Left lobe of liver (tissue), 2 donors: ENCODE measurements at regions not wholly inside any gene's neighbourhood (a gene's known extent, or its start where the extent isn't known, plus 50 kb on each side); places are given as distances from the start of the nearest gene placed in this dataset.

Experiments
- ATAC-seq: fragments of 200-7000 bp; cut with Tn5 transposase; one replicate; pipeline ENCODE4 v1.9.1; 2020; ENCODE audit warnings: mild to moderate bottlenecking, moderate library complexity
- DNase-seq: peaks from one replicate; pipeline ENCODE4 v3.0.0-alpha.2; 2020; ENCODE audit warnings: low spot score
- donor health status: DM: no; HTN: no; CAD: no; lungs with moderate emphysema.
- donor health status: DM: no; HTN: yes; CAD: no.

GRCh38 chr15:39135989-39136388, 444.9 kb upstream of the THBS1 start:
- ATAC-seq (no peak), DNase-seq (no peak)

- DNase-seq (no peak), ATAC-seq (no peak)
Observed at GRCh38 chr15:39139431-39140059, 441.3 kb upstream of the THBS1 start.

GRCh38 chr15:39140060-39140604, 440.7 kb upstream of the THBS1 start:
- DNase-seq (no peak), ATAC-seq (no peak)

GRCh38 chr15:39142500-39142899, 438.4 kb upstream of the THBS1 start:
- ATAC-seq = no peak
- DNase-seq = no peak

GRCh38 chr15:39143479-39143878, 437.4 kb upstream of the THBS1 start:
- ATAC-seq = no peak
- no peak for DNase-seq

GRCh38 chr15:39144051-39144450, 436.8 kb upstream of the THBS1 start:
- DNase-seq (no peak), ATAC-seq (no peak)

- ATAC-seq = no peak
- no peak for DNase-seq
Observed at GRCh38 chr15:39144613-39145499, 436.0 kb upstream of the THBS1 start.

- DNase-seq (no peak), ATAC-seq (no peak)
Observed at GRCh38 chr15:39145854-39146625, 434.8 kb upstream of the THBS1 start.

- ATAC-seq (no peak), DNase-seq (no peak)
Observed at GRCh38 chr15:39149636-39150150, 431.2 kb upstream of the THBS1 start.

GRCh38 chr15:39151545-39151944, 429.3 kb upstream of the THBS1 start:
- DNase-seq = no peak
- ATAC-seq = no peak

GRCh38 chr15:39153058-39153714, 427.7 kb upstream of the THBS1 start:
- ATAC-seq = no peak
- no peak for DNase-seq

GRCh38 chr15:39153716-39154115, 427.2 kb upstream of the THBS1 start:
- peak; percentile 83 for ATAC-seq
- no peak for DNase-seq

- no peak for DNase-seq
- peak; percentile 93 for ATAC-seq
Observed at GRCh38 chr15:39154227-39154638, 426.6 kb upstream of the THBS1 start.

- DNase-seq = no peak
- ATAC-seq = no peak
Observed at GRCh38 chr15:39154776-39155175, 426.1 kb upstream of the THBS1 start.

GRCh38 chr15:39156166-39156565, 424.7 kb upstream of the THBS1 start:
- DNase-seq (no peak), ATAC-seq (no peak)

GRCh38 chr15:39156646-39157250, 424.1 kb upstream of the THBS1 start:
- DNase-seq (no peak), ATAC-seq (peak; percentile 9)

GRCh38 chr15:39157882-39158281, 423.0 kb upstream of the THBS1 start:
- ATAC-seq = no peak
- no peak for DNase-seq

- ATAC-seq (no peak), DNase-seq (no peak)
Observed at GRCh38 chr15:39159833-39160232, 421.0 kb upstream of the THBS1 start.

GRCh38 chr15:39161096-39161495, 419.8 kb upstream of the THBS1 start:
- no peak for ATAC-seq
- no peak for DNase-seq

GRCh38 chr15:39165020-39165706, 415.7 kb upstream of the THBS1 start:
- ATAC-seq = no peak
- no peak for DNase-seq
